ENCODE measurements at regions not wholly inside any gene's neighbourhood (a gene's known extent, or its start where the extent isn't known, plus 50 kb on each side); places are given as distances from the start of the nearest gene placed in this dataset.

DNA sequence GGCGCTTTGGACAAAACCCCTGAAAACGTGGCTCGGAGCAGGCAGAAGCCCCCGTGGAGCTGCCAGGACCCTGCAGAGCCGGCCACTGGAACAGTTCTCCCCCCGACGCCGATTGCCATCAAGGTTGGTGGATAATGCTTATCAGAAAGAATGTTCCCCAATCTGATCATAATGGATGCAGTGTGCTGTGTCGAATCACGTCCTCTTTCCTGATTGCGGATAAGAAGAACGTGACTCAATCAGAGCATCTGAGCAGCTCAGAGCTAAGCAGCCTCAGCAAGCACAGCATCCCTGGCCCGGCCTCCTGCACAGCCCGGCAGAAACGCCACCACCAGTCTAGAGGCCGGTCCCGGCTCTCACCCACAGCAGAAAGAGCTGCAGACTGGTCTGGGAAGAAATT, 488.0 kb downstream of the EIPR1 start:
- POLR2A ChIA-PET: no interaction called here
- no TSS peak for BruUV-seq (replicated peaks)
- FAIRE-seq: no peak
- no peak for TF ChIP-seq RFX1 (IDR thresholded peaks at IDR 0.05)
- TF ChIP-seq ZKSCAN1 (IDR thresholded peaks at IDR 0.05; ENCODE audit: low read depth, low read length): no peak
- TF ChIP-seq MTF1 (CRISPR knock-in tag; IDR thresholded peaks at IDR 0.05; ENCODE audit: borderline replicate concordance): no peak
- TF ChIP-seq TRIM24 (IDR thresholded peaks at IDR 0.05): no peak
- TF ChIP-seq, protein P1, sequence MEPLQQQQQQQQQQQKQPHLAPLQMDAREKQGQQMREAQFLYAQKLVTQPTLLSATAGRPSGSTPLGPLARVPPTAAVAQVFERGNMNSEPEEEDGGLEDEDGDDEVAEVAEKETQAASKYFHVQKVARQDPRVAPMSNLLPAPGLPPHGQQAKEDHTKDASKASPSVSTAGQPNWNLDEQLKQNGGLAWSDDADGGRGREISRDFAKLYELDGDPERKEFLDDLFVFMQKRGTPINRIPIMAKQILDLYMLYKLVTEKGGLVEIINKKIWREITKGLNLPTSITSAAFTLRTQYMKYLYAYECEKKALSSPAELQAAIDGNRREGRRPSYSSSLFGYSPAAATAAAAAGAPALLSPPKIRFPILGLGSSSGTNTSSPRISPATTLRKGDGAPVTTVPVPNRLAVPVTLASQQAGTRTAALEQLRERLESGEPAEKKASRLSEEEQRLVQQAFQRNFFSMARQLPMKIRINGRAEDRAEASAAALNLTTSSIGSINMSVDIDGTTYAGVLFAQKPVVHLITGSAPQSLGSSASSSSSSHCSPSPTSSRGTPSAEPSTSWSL (CRISPR knock-in tag; IDR thresholded peaks at IDR 0.05; ENCODE audit: borderline replicate concordance): no peak
- TF ChIP-seq, protein P2, sequence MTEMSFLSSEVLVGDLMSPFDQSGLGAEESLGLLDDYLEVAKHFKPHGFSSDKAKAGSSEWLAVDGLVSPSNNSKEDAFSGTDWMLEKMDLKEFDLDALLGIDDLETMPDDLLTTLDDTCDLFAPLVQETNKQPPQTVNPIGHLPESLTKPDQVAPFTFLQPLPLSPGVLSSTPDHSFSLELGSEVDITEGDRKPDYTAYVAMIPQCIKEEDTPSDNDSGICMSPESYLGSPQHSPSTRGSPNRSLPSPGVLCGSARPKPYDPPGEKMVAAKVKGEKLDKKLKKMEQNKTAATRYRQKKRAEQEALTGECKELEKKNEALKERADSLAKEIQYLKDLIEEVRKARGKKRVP (CRISPR knock-in tag; IDR thresholded peaks at IDR 0.05): no peak
- TF ChIP-seq, protein P3, sequence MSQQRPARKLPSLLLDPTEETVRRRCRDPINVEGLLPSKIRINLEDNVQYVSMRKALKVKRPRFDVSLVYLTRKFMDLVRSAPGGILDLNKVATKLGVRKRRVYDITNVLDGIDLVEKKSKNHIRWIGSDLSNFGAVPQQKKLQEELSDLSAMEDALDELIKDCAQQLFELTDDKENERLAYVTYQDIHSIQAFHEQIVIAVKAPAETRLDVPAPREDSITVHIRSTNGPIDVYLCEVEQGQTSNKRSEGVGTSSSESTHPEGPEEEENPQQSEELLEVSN (IDR thresholded peaks at IDR 0.05; ENCODE audit: borderline replicate concordance in 1 of 2, extremely low read depth in 1 of 2, insufficient read depth in 1 of 2, insufficient read length in 1 of 2, low read depth in 1 of 2, low read length in 1 of 2, poor library complexity in 1 of 2, severe bottlenecking in 1 of 2): no peak
- no peak for TF ChIP-seq ZNF445 (CRISPR knock-in tag; IDR thresholded peaks at IDR 0.05; ENCODE audit: low read depth)
- TF ChIP-seq U2AF1 (optimal IDR thresholded peaks at IDR 0.05; ENCODE audit: low read depth, low read length): no peak
- no peak for TF ChIP-seq STAG1 (CRISPR knock-in tag; IDR thresholded peaks at IDR 0.05; ENCODE audit: borderline replicate concordance)
- TF ChIP-seq HNRNPUL1 (IDR thresholded peaks at IDR 0.05; ENCODE audit: low read length): no peak
- TF ChIP-seq, protein P4, sequence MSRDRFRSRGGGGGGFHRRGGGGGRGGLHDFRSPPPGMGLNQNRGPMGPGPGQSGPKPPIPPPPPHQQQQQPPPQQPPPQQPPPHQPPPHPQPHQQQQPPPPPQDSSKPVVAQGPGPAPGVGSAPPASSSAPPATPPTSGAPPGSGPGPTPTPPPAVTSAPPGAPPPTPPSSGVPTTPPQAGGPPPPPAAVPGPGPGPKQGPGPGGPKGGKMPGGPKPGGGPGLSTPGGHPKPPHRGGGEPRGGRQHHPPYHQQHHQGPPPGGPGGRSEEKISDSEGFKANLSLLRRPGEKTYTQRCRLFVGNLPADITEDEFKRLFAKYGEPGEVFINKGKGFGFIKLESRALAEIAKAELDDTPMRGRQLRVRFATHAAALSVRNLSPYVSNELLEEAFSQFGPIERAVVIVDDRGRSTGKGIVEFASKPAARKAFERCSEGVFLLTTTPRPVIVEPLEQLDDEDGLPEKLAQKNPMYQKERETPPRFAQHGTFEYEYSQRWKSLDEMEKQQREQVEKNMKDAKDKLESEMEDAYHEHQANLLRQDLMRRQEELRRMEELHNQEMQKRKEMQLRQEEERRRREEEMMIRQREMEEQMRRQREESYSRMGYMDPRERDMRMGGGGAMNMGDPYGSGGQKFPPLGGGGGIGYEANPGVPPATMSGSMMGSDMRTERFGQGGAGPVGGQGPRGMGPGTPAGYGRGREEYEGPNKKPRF (IDR thresholded peaks at IDR 0.05; ENCODE audit: low read depth, low read length): no peak
- no peak for TF ChIP-seq SAFB (IDR thresholded peaks at IDR 0.05; ENCODE audit: borderline replicate concordance, low read depth, low read length)
- no peak for TF ChIP-seq MCM3 (IDR thresholded peaks at IDR 0.05)
- no peak for TF ChIP-seq CC2D1A (IDR thresholded peaks at IDR 0.05)
- TF ChIP-seq NR1H2 (CRISPR knock-in tag; IDR thresholded peaks at IDR 0.05): no peak

More for the DNA sequence above, 488.0 kb downstream of the EIPR1 start:
- no peak for DNase-seq (ENCODE audit: extremely low read depth in 1 of 4, low spot score in 3 of 4)
- Histone ChIP-seq H4K20me1 (replicated peaks; ENCODE audit: control insufficient read depth, insufficient read depth, low read length) (no peaks in the 10 kb centered on the region), H3K36me3 (ENCODE audit: control insufficient read depth, insufficient read depth, low read length) (no peaks in the 10 kb centered on the region), H3K79me2 (ENCODE audit: control insufficient read depth, insufficient read depth, low read length) (no peaks in the 10 kb centered on the region), H3K4me1 (replicated peaks in 1 of 2; ENCODE audit: control insufficient read depth in 2 of 2, insufficient read depth in 2 of 2, low read length in 2 of 2) (no peaks in the 10 kb centered on the region; a peak in 1 of 5 replicates), H3K4me3 (no peak overlapping the region), H3K9me3 (replicated peaks; ENCODE audit: control insufficient read depth, insufficient read depth, low read depth, low read length) (no peaks in the 10 kb centered on the region), H3K9me1 (ENCODE audit: control insufficient read depth, insufficient read depth, low read length) (peaks cover 3% of the 10 kb centered on the region), H3K4me2 (ENCODE audit: insufficient read depth, low read length) (no peak overlapping the region), H3K27ac (ENCODE audit: extremely low read depth, low read depth, low read length) (no peak overlapping the region), H3K9ac (ENCODE audit: insufficient read depth in 1 of 2, low read depth in 2 of 2, low read length in 2 of 2) (no peak overlapping the region), H3K27me3 (ENCODE audit: control insufficient read depth in 2 of 2, insufficient read depth in 2 of 2, low read length in 2 of 2) (peaks cover 10 to 44% of the 10 kb centered on the region in 2 experiments; a peak in 4 of 5 replicates), H2AFZ (ENCODE audit: low read depth, low read length) (no peak overlapping the region)
- no peak for ATAC-seq
- in situ Hi-C loops (cut with MboI): no loop called here
- intact Hi-C loops (cut with micrococcal nuclease): no loop called here
- WGBS (ENCODE audit: insufficient coverage, low coverage, missing lambda C conversion rate): 2% methylated on average over 17 of the region's 17 CpGs
- CTCF ChIA-PET (ENCODE audit: low intra/inter-chr PET ratio): no interaction called here

Measured in K562 (cell line).